Activated T-cell treated with anti-CD3 and anti-CD28 coated beads for 24 hours (primary cell): ENCODE measurements at regions not wholly inside any gene's neighbourhood (a gene's known extent, or its start where the extent isn't known, plus 50 kb on each side); places are given as distances from the start of the nearest gene placed in this dataset.

ENCODE experiments used
- DNase-seq: peaks from one replicate; pipeline ENCODE4 v3.0.0-alpha.2; 2020; ENCODE audit warnings: low read depth

- no peak for DNase-seq
Observed at GRCh38 chr12:124162151-124163110, 132.5 kb upstream of the RFLNA start.

- no peak for DNase-seq
Observed at GRCh38 chr12:124165695-124166094, 129.2 kb upstream of the RFLNA start.

DNA sequence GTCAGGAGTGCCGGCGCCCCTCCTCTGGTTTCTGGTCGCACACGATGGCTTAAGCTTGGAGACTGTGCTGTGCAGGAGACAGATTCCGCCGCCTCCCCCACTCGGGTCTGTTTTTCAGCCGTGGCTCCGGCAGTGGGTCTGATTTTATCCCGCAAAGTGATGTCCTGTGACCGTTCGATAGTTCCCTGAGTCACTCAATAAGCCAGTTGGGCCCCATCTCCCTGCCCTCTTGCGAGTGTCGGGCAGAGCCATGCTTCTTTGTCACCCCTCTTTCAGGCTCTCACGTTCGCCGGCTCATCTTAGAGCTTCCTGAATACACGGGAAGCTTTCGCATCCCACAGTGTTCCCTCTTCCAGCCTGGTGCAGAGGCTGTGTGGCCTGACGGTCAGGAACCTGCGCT, 127.8 kb upstream of the RFLNA start:
- no peak for DNase-seq

- no peak for DNase-seq
Observed at GRCh38 chr12:124168016-124168786, 126.7 kb upstream of the RFLNA start.

GRCh38 chr12:124169577-124170284, 125.2 kb upstream of the RFLNA start:
- no peak for DNase-seq

GRCh38 chr12:124170760-124171159, 124.1 kb upstream of the RFLNA start:
- no peak for DNase-seq

DNA sequence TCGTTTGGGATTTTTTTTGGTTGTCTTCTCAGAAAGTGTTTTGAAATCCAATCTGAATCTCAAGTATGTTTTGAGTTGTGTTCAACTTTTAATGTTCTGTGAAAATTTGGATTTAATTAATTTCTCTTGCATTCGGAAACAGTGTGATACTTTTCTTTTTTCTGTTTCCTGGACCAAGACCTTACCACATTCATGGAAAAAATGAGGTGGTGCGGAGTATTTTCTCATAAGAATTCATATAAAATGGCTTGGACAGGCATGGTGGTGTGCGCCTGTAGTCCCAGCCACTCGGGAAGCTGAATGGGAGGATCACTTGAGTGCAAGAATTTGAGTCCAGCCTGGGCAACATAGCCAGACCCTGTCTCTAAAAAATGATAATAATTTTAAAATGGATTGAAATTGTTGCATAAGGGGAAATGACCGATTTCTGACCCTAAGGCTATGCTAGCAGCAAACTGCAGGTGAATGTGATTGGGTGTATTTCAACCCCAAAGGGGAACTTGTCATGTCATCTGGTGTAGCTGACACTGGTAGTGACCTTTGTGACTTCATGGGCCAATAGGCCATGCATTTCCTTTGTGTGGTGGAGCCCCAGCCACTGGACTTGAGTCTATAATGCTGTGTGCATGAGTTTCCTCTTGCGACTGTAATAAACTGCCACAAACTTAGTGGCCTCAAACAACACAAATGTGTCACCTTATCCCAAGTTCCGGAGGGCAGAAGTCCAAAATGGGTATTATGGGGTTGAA, 123.5 kb upstream of the RFLNA start:
- DNase-seq = no peak

- DNase-seq = no peak
Observed at GRCh38 chr12:124172636-124173035, 122.3 kb upstream of the RFLNA start.

DNA sequence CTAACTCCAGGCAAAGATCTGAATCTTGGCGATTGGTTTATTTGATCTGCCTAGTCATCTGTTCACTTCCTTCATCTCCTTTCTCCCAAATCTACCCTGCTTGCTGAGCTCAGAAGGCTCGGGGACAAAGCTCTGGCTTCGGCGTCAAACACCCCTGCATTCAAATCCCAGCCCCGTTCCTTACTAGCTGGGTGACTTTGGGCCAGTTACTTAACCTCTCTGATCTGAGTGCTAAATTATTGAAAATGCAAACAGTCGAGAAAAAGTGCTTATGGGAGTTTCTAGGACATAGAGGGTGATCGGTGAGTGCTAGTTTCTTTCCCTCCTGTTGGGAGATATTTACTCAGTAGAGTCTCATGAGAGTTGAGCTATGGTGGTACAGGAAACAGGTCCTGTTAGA, 121.2 kb upstream of the RFLNA start:
- no peak for DNase-seq

DNA sequence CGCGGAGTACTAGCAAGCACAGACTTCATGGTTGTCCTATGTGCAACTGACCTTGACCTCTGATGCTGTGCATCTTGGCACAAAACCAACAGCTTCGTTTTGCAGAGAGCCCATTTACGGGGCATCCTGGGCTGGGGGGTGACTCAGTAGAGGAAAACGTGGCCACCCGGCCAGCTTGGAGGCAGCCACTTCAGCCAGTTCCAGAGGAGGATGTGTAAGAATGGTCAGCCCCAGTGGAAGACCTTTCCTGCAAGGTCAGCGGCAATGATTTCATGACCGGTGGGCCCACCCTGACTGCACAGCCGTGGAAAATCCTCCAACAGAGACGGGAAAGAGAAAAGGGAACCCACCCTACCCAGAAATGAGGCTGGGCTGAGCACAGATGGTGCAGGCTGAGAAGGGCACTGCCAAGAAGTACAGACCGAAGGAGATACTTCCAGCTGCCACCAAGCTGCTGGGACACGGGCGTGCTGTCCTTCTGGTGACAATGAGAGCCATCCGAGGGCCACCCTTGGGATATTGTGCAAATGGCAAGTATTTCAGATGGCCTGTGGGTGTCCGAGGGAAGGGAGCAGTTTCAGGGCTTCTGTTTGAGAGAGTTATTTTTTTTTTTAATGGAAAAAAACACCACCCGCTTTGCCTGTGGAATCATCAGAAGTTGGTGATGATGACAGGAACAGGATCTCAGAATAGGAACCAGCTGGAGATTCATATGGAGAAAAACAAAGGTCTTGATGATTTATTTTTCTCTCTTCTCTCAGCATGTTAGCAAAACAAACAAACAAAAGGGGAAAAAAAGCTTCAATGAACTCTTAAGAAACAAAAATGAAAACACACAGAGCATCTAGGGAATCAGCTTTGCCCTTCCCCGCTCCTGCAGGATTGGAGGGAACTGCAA, 120.2 kb upstream of the RFLNA start:
- no peak for DNase-seq

GRCh38 chr12:124175704-124176103, 119.2 kb upstream of the RFLNA start:
- DNase-seq = no peak

- no peak for DNase-seq
Observed at GRCh38 chr12:124177276-124177950, 117.5 kb upstream of the RFLNA start.

DNA sequence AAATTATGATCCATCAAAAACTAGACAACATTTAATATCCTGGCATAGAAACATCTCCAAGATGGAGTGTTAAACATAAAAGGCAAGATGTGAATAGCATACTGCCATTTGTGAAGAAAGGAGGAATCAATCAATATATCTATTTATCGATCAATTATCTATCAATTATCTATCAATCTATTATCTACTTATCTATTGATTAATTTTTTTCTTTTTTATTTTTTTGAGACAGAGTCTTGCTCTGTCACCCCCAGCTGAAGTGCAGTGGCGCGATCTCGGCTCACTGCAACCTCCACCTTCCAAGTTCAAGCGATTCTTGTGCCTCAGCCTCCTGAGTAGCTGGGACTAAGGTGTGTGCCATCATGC, 117.0 kb upstream of the RFLNA start:
- DNase-seq = no peak

GRCh38 chr12:124179936-124180607, 114.8 kb upstream of the RFLNA start:
- no peak for DNase-seq

GRCh38 chr12:124183172-124183571, 111.7 kb upstream of the RFLNA start:
- no peak for DNase-seq

- DNase-seq = no peak
Observed at GRCh38 chr12:124184456-124184855, 110.4 kb upstream of the RFLNA start.

GRCh38 chr12:124185971-124186686, 108.8 kb upstream of the RFLNA start:
- DNase-seq = no peak

- DNase-seq = no peak
Observed at GRCh38 chr12:124188084-124188483, 106.8 kb upstream of the RFLNA start.
